ENCODE measurements at regions not wholly inside any gene's neighbourhood (a gene's known extent, or its start where the extent isn't known, plus 50 kb on each side); places are given as distances from the start of the nearest gene placed in this dataset.

DNA sequence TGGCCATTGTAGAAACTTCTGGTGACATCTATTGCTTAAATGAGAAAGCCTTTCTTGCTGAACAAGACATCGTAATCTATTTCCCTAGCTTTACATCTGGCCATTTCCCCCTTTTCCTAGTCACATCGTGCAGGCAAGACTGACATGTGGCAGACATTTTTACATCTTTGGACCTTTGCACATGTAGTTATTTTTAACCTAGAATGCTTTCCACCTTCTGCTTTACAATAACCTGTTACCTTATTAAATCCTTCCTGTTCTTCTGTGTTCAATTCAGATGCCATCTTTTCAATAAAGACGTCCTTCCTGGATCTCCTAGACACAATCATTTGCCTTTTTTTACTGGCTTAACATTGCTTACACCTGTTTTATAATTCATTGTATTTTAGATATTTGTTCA lies 343.3 kb downstream of the DIPK2A start:
- no peak for DNase-seq
- H3K23ac ChIP-seq (ENCODE audit: insufficient read length, low read depth, low read length) = no peak overlapping the region
- H4K20me1 ChIP-seq (ENCODE audit: control insufficient read depth, insufficient read depth, insufficient read length) = no peaks in the 10 kb centered on the region
- H2AFZ ChIP-seq (ENCODE audit: low read length) = no peak overlapping the region
- no peaks in the 10 kb centered on the region for H3K79me2 ChIP-seq (ENCODE audit: insufficient read depth, low read length)
- Mint-ChIP-seq H3K36me3 (ENCODE audit: insufficient read depth in 1 of 3, low read depth in 3 of 3) (no peaks in the 10 kb centered on the region; a peak in 1 of 7 replicates), H3K4me1 (peaks cover 7 to 8% of the 10 kb centered on the region in 2 experiments), H3K27me3 (ENCODE audit: low read depth) (no peaks in the 10 kb centered on the region), H3K4me3 (no peak overlapping the region), H3K27ac (no peak overlapping the region), H3K9me3 (no peaks in the 10 kb centered on the region)
- H4K8ac ChIP-seq (replicated peaks; ENCODE audit: insufficient read length, low read depth, low read length) = no peak overlapping the region
- no peak overlapping the region for H3K4ac ChIP-seq (ENCODE audit: low read depth, low read length)
- no peaks in the 10 kb centered on the region for H3K23me2 ChIP-seq (ENCODE audit: insufficient read length, low read depth, low read length, poor library complexity, severe bottlenecking)
- no peak overlapping the region for H3K9ac ChIP-seq (ENCODE audit: extremely low read depth, insufficient read length, low read length)
- H2BK120ac ChIP-seq (ENCODE audit: low read depth, low read length, poor library complexity, severe bottlenecking) = no peak overlapping the region
- H2BK12ac ChIP-seq (ENCODE audit: insufficient read length, low read depth, low read length) = no peak overlapping the region
- H2BK20ac ChIP-seq (ENCODE audit: low read depth, low read length, poor library complexity, severe bottlenecking) = no peak overlapping the region
- WGBS (ENCODE audit: extremely low coverage, insufficient read length, low lambda C conversion rate) = no CpG with 5 or more reads among the region's 3 CpGs
- no peaks in the 10 kb centered on the region for H3K27me3 ChIP-seq (ENCODE audit: insufficient read depth, low read length)
- H2BK15ac ChIP-seq (ENCODE audit: low read depth, low read length) = no peak overlapping the region
- H3K4me2 ChIP-seq (ENCODE audit: insufficient read depth, insufficient read length, low read length) = no peak overlapping the region
- TF ChIP-seq, protein P1, sequence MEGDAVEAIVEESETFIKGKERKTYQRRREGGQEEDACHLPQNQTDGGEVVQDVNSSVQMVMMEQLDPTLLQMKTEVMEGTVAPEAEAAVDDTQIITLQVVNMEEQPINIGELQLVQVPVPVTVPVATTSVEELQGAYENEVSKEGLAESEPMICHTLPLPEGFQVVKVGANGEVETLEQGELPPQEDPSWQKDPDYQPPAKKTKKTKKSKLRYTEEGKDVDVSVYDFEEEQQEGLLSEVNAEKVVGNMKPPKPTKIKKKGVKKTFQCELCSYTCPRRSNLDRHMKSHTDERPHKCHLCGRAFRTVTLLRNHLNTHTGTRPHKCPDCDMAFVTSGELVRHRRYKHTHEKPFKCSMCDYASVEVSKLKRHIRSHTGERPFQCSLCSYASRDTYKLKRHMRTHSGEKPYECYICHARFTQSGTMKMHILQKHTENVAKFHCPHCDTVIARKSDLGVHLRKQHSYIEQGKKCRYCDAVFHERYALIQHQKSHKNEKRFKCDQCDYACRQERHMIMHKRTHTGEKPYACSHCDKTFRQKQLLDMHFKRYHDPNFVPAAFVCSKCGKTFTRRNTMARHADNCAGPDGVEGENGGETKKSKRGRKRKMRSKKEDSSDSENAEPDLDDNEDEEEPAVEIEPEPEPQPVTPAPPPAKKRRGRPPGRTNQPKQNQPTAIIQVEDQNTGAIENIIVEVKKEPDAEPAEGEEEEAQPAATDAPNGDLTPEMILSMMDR (conservative IDR thresholded peaks at IDR 0.05) = no peak
- H3K56ac ChIP-seq (ENCODE audit: insufficient read length, low read depth, low read length) = no peak overlapping the region
- no peak overlapping the region for H2AK5ac ChIP-seq (ENCODE audit: insufficient read length, low read length)
- H3K4me1 ChIP-seq (ENCODE audit: insufficient read depth, low read length) = no peaks in the 10 kb centered on the region
- no peak overlapping the region for H4K5ac ChIP-seq (ENCODE audit: insufficient read length, low read depth, low read length)
- H3T11ph ChIP-seq (ENCODE audit: low read length) = no peak overlapping the region
- no peak overlapping the region for H3K27ac ChIP-seq (ENCODE audit: insufficient read length, low read depth, low read length)
- H3K18ac ChIP-seq (ENCODE audit: insufficient read length, low read depth, low read length) = no peak overlapping the region
- no peaks in the 10 kb centered on the region for H3K9me3 ChIP-seq (ENCODE audit: control insufficient read depth, low read depth, low read length)
- no peaks in the 10 kb centered on the region for H3K79me1 ChIP-seq (ENCODE audit: insufficient read depth, low read depth, low read length, poor library complexity, severe bottlenecking)
- no peak overlapping the region for H3K14ac ChIP-seq (ENCODE audit: insufficient read depth, low read length)
- no peak overlapping the region for H4K91ac ChIP-seq (ENCODE audit: insufficient read length, low read depth, low read length)
- H2BK5ac ChIP-seq (ENCODE audit: insufficient read length, low read length) = no peak overlapping the region

Measured in H9 (cell line).